Mucosa of descending colon (tissue), 3 donors: ENCODE measurements at regions not wholly inside any gene's neighbourhood (a gene's known extent, or its start where the extent isn't known, plus 50 kb on each side); places are given as distances from the start of the nearest gene placed in this dataset.

Experiments
- ATAC-seq: fragments of 200-7000 bp; cut with Tn5 transposase; one replicate; pipeline ENCODE4 v1.9.1; 2020; ENCODE audit warnings: mild to moderate bottlenecking, moderate library complexity
- DNase-seq, 3 donors: peaks; one replicate each; pipeline ENCODE4 v3.0.0-alpha.2; 2020
- H3K36me3 ChIP-seq: fragments of 200-600 bp; one replicate; pipeline ENCODE4 v1.8.0; 2021; ENCODE audit warnings: low read depth, mild to moderate bottlenecking
- H3K4me1 ChIP-seq: fragments of 200-600 bp; one replicate; pipeline ENCODE4 v1.8.0; 2021; ENCODE audit warnings: low read depth, mild to moderate bottlenecking
- H3K4me3 ChIP-seq: fragments of 200-600 bp; one replicate; pipeline ENCODE4 v1.8.0; 2021; ENCODE audit warnings: mild to moderate bottlenecking
- H3K9me3 ChIP-seq: fragments of 200-600 bp; one replicate; pipeline ENCODE4 v1.8.0; 2021; ENCODE audit warnings: mild to moderate bottlenecking
- CTCF ChIP-seq: fragments of 200-600 bp; IDR thresholded peaks from one replicate; pipeline ENCODE4 v1.8.0; 2022; ENCODE audit warnings: antibody characterized with exemption, mild to moderate bottlenecking
- intact Hi-C, 2 donors: fragments of 100-400 bp; cut with DNase I in 1 of 2; cut with micrococcal nuclease in 1 of 2; formaldehyde crosslinking; loops; one replicate each; pipeline versions ENCODE4 v1.11.0 to v1.11.1; 2022; cut with DNase I, micrococcal nuclease
- donor health status: DM: no; HTN: no; CAD: no; lungs with moderate emphysema.
- donor health status: DM: no; HTN: no; CAD: no.
- donor health status: DM: no; HTN: yes; CAD: no.

DNA sequence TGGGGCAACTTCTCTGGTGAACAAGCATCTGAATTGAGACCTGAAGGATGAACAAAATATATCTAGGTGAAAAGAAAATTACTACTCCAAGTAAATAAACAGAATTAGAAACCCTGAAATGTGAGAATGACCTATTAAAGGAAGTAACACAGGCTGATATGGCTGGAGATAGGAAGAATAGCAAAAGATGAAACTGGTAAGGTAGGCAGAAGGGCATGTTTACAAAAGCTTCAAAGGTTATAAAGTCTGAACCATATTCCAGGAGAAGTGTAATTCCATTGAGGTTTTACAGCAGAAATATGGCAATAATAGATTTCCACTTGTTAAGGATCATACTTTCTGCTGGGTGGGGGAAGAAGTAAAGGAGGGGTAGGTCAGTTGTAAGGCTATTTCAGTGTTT is 452.0 kb downstream of the GBA3 start:
- intact Hi-C loops, result no loop called here
- Histone ChIP-seq H3K4me1 (peaks cover 7% of the 10 kb centered on the region), H3K36me3 (no peaks in the 10 kb centered on the region), H3K4me3 (no peak overlapping the region), H3K9me3 (no peaks in the 10 kb centered on the region)
- TF ChIP-seq CTCF, result no peak
- DNase-seq, result no peak
- peak; percentile 58 for ATAC-seq

DNA sequence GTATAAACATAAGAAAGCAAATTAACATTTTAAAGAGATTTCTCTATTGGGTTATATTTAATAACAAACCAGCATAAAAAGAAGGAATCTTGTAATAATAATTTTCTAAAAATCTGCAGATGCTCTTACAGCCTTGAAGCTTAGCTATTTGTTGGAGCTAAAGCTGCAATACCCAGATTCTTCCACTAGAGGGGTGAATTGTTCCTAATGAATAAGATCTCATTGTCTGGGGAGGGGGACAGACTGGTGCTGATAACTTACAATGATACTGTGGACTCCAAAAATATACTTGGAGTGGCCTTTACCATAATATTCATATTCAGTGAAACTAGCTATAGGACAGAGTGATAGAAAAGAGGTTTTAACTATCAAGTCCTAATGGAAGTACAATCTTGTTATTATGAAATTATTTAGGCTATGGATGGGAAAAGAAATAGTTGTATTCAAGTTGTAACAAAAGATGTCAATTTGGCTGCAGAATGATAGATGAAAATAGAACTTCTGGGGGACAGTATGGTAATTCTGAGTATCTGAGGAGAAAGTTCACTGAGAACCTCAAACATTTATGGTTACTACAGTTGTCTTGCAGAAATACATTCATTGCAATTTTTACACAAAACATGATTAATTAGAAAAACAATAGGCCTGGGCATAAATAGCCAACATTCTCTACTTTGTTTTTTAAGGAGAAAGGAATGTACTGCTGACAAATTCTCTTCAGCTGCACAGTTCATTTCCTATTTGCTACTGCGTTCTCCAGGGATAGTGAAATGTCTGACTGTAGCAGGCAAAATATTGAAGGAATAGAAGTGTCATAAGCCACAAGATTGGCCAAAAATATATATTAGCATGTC is 443.3 kb downstream of the GBA3 start:
- Histone ChIP-seq H3K4me3 (no peak overlapping the region), H3K9me3 (no peaks in the 10 kb centered on the region), H3K36me3 (no peaks in the 10 kb centered on the region), H3K4me1 (no peaks in the 10 kb centered on the region)
- intact Hi-C loops, result no loop called here
- peak; percentile 59 for TF ChIP-seq CTCF
- ATAC-seq (no peak), DNase-seq (peak in 1 of 3 donors; percentile 54)

- no peaks in the 10 kb centered on the region for H3K36me3 ChIP-seq
- no peak overlapping the region for H3K4me3 ChIP-seq
- DNase-seq, result no peak
- intact Hi-C loops, result no loop called here
- TF ChIP-seq CTCF, result no peak
- no peak for ATAC-seq
- no peaks in the 10 kb centered on the region for H3K9me3 ChIP-seq
- no peaks in the 10 kb centered on the region for H3K4me1 ChIP-seq
Measured at GRCh38 chr4:23134331-23134730, 441.6 kb downstream of the GBA3 start.

GRCh38 chr4:23130845-23131244 is 438.1 kb downstream of the GBA3 start:
- Histone ChIP-seq H3K4me1 (no peaks in the 10 kb centered on the region), H3K9me3 (no peaks in the 10 kb centered on the region), H3K36me3 (no peaks in the 10 kb centered on the region), H3K4me3 (no peak overlapping the region)
- no peak for TF ChIP-seq CTCF
- no peak for ATAC-seq
- intact Hi-C loops, result no loop called here
- DNase-seq, result no peak

DNA sequence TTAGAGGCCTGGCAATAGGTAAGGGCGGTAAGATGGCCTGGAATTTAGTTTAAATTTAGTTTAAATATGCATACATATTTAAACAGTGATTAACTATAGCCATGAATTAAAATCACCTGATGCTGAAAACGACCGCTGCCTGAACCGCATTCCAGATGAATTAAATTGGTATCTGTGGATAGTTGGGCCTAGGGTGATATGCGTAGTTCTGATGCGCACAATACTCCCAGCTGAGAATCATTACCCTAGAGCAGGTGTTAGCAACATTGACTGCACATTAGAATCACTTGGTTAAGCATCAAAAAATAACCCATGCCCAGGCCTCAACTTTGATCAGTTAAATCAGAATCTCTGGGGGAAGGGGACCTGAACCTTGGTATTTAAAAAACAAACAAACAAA is 432.4 kb downstream of the GBA3 start:
- ATAC-seq, result no peak

More for the DNA sequence above, 432.4 kb downstream of the GBA3 start:
- intact Hi-C loops, result no loop called here
- TF ChIP-seq CTCF, result no peak
- Histone ChIP-seq H3K4me1 (no peaks in the 10 kb centered on the region), H3K4me3 (no peak overlapping the region), H3K36me3 (no peaks in the 10 kb centered on the region), H3K9me3 (no peaks in the 10 kb centered on the region)
- no peak for DNase-seq
